Esophagus muscularis mucosa (tissue), 4 donors: ENCODE measurements at regions not wholly inside any gene's neighbourhood (a gene's known extent, or its start where the extent isn't known, plus 50 kb on each side); places are given as distances from the start of the nearest gene placed in this dataset.
"Not testable (repeated sequence)": the region's sequence is repeated elsewhere in the genome, so short reads cannot be mapped to it uniquely, and the experiment has no call there.

ENCODE experiments used
- CTCF ChIP-seq, 3 experiments: fragments of 200-600 bp in 2 of 3; fragments of 450-650 bp in 1 of 3; sonication (generic) in 2 of 3; IDR thresholded peaks; one replicate each; pipeline ENCODE4 v1.5.1; 2017 to 2019; ENCODE audit warnings: antibody characterized with exemption in 3 of 3, mild to moderate bottlenecking in 2 of 3, moderate library complexity in 1 of 3
- EP300 ChIP-seq: sonication (generic); formaldehyde crosslinking; IDR thresholded peaks from one replicate; pipeline ENCODE4 v1.6.1; 2017; ENCODE audit warnings: antibody characterized with exemption
- POLR2AphosphoS5 ChIP-seq, 2 donors: sonication (generic); formaldehyde crosslinking; IDR thresholded peaks; one replicate each; pipeline ENCODE4 v1.6.1; 2017; ENCODE audit warnings: antibody characterized with exemption in 2 of 2

DNA sequence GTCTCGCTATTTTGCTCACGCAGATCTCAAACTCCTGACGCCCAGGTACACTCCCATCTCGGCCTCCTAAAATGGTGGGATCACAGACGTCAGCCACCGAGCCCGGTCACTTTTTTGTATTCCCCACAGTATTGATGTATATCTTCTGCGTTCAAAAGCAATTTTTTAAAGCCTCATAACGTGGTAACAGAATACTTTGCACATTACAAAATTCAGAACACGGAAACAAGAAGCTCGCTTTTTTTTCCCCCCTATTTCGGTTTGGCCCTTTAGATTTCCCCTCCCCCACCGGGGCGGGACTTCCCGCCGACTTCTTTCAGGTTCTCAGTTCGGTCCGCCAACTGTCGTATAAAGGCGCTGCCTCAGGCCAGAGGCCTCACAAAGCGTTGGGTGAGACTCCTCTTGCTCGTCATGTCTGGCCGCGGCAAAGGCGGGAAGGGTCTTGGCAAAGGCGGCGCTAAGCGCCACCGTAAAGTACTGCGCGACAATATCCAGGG, 88.4 kb downstream of the OR2B2 start:
- TF ChIP-seq CTCF (IDR thresholded peaks at IDR 0.05); EP300: not testable (repeated sequence)
- peak in 1 of 2 donors; percentile 14 for TF ChIP-seq POLR2AphosphoS5 (IDR thresholded peaks at IDR 0.05)
